ENCODE measurements at regions not wholly inside any gene's neighbourhood (a gene's known extent, or its start where the extent isn't known, plus 50 kb on each side); places are given as distances from the start of the nearest gene placed in this dataset.

DNA sequence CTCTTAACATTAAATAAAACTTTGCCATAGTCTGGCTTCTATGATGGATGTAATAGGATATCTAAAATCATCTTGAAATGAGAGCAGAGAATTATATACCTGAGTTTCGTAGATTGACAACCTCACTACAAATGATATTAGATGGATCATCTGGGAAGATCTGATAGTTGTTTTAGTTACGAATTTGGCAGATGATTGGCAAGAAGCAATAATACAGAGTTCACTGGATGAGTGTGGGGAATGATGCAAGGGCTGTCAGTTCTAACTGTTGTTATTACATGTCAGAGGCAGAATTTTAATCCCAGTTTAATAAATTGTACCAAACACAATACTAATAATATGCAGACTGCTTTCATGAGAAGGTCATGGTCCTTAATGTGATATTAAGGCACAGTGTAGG lies 585.2 kb downstream of the TRAM1L1 start:
- no peaks in the 10 kb centered on the region for H3K27me3 ChIP-seq (replicated peaks in 2 of 5; ENCODE audit: control insufficient read depth in 4 of 5, insufficient read depth in 5 of 5, low read length in 4 of 5)
- WGBS (ENCODE audit: insufficient coverage) = 100% methylated on average over 2 of the region's 2 CpGs
- H3K36me3 ChIP-seq (ENCODE audit: control insufficient read depth in 4 of 4, insufficient read depth in 4 of 4, low read length in 3 of 4) = no peaks in the 10 kb centered on the region
- ChIA-PET POLR2A (no interaction called here), CTCF (no interaction called here)
- no peak overlapping the region for H3K4me3 ChIP-seq (ENCODE audit: control insufficient read depth in 1 of 7, extremely low read depth in 1 of 7, insufficient read depth in 4 of 7, low read depth in 2 of 7, low read length in 6 of 7)
- no peaks in the 10 kb centered on the region for H3K4me1 ChIP-seq (ENCODE audit: control extremely low read depth in 1 of 4, control insufficient read depth in 4 of 4, insufficient read depth in 4 of 4, low read length in 3 of 4)
- H3K9me3 ChIP-seq (ENCODE audit: control extremely low read depth in 1 of 5, control insufficient read depth in 4 of 5, insufficient read depth in 2 of 5, low read depth in 1 of 5, low read length in 4 of 5) = no peaks in the 10 kb centered on the region
- no peak for DNase-seq
- no peak overlapping the region for H3K27ac ChIP-seq (ENCODE audit: insufficient read depth in 1 of 2, low read depth in 1 of 2, low read length in 2 of 2, poor library complexity in 1 of 2, severe bottlenecking in 2 of 2)

DNA sequence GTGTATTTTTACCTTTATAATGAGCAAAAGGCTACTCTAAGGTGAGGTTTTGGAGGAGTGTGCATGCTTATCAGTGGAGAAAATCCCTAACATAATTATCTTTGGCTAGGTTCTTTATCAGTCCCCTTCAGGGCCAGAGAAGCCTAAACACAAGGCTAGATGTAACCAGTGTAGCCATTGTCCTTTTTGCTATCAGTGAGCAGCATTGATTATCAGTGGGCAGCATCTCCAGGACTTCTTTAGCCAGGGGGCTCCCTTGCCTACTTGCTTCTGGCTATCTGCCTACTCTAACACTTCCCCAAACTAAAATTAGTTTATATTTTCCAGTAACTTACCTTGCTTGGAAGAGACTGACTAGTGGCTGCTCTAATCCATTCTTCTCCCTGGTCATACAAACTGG lies 595.6 kb downstream of the TRAM1L1 start:
- no peak overlapping the region for H3K27ac ChIP-seq (ENCODE audit: insufficient read depth in 1 of 2, low read depth in 1 of 2, low read length in 2 of 2, poor library complexity in 1 of 2, severe bottlenecking in 2 of 2)
- no peak for DNase-seq
- H3K36me3 ChIP-seq (ENCODE audit: control insufficient read depth in 4 of 4, insufficient read depth in 4 of 4, low read length in 3 of 4) = no peaks in the 10 kb centered on the region
- no peaks in the 10 kb centered on the region for H3K9me3 ChIP-seq (ENCODE audit: control extremely low read depth in 1 of 5, control insufficient read depth in 4 of 5, insufficient read depth in 2 of 5, low read depth in 1 of 5, low read length in 4 of 5)
- CTCF ChIA-PET = no interaction called here
- POLR2A ChIA-PET = no interaction called here
- no peaks in the 10 kb centered on the region for H3K27me3 ChIP-seq (replicated peaks in 2 of 5; ENCODE audit: control insufficient read depth in 4 of 5, insufficient read depth in 5 of 5, low read length in 4 of 5)
- no peaks in the 10 kb centered on the region for H3K4me1 ChIP-seq (ENCODE audit: control extremely low read depth in 1 of 4, control insufficient read depth in 4 of 4, insufficient read depth in 4 of 4, low read length in 3 of 4)
- no peak overlapping the region for H3K4me3 ChIP-seq (ENCODE audit: control insufficient read depth in 1 of 7, extremely low read depth in 1 of 7, insufficient read depth in 4 of 7, low read depth in 2 of 7, low read length in 6 of 7)

- Histone ChIP-seq H3K27ac (ENCODE audit: insufficient read depth in 1 of 2, low read depth in 1 of 2, low read length in 2 of 2, poor library complexity in 1 of 2, severe bottlenecking in 2 of 2) (no peak overlapping the region), H3K4me3 (ENCODE audit: control insufficient read depth in 1 of 7, extremely low read depth in 1 of 7, insufficient read depth in 4 of 7, low read depth in 2 of 7, low read length in 6 of 7) (no peak overlapping the region), H3K27me3 (replicated peaks in 2 of 5; ENCODE audit: control insufficient read depth in 4 of 5, insufficient read depth in 5 of 5, low read length in 4 of 5) (no peaks in the 10 kb centered on the region), H3K4me1 (ENCODE audit: control extremely low read depth in 1 of 4, control insufficient read depth in 4 of 4, insufficient read depth in 4 of 4, low read length in 3 of 4) (no peaks in the 10 kb centered on the region), H3K36me3 (ENCODE audit: control insufficient read depth in 4 of 4, insufficient read depth in 4 of 4, low read length in 3 of 4) (no peaks in the 10 kb centered on the region), H3K9me3 (ENCODE audit: control extremely low read depth in 1 of 5, control insufficient read depth in 4 of 5, insufficient read depth in 2 of 5, low read depth in 1 of 5, low read length in 4 of 5) (no peaks in the 10 kb centered on the region)
- POLR2A ChIA-PET = no interaction called here
- no peak for DNase-seq
- no CpG with 5 or more reads among the region's 2 CpGs for WGBS (ENCODE audit: insufficient coverage)
- CTCF ChIA-PET = no interaction called here
These were observed 599.0 kb downstream of the TRAM1L1 start for GRCh38 chr4:116486401-116486800.

GRCh38 chr4:116480546-116480945 lies 604.8 kb downstream of the TRAM1L1 start:
- no peak for DNase-seq
- CTCF ChIA-PET = no interaction called here

DNA sequence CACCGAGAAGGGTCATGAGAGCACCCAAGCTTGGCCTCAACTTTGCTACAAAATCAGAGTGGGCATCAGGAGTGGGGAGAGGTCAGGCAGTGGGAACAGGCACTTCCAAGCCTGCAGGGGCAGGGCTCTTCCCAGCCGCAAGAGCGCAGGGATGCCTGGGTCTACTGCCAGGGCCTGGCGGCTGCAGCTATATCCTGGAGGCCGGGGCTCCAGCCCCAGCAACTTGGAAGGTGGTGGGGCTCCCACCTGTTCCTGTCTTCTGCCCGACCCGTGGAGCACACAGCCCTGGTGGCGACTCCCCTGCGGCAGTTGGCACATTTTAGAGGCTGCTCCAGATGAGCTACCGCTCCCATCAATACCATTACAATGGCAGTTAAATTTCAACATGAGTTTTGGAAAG lies 607.0 kb downstream of the TRAM1L1 start:
- no peaks in the 10 kb centered on the region for H3K36me3 ChIP-seq (ENCODE audit: control insufficient read depth in 4 of 4, insufficient read depth in 4 of 4, low read length in 3 of 4)
- CTCF ChIA-PET = no interaction called here
- POLR2A ChIA-PET = no interaction called here
- H3K4me1 ChIP-seq (ENCODE audit: control extremely low read depth in 1 of 4, control insufficient read depth in 4 of 4, insufficient read depth in 4 of 4, low read length in 3 of 4) = no peaks in the 10 kb centered on the region
- 99% methylated on average over 9 of the region's 10 CpGs for WGBS (ENCODE audit: insufficient coverage)
- no peak overlapping the region for H3K27ac ChIP-seq (ENCODE audit: insufficient read depth in 1 of 2, low read depth in 1 of 2, low read length in 2 of 2, poor library complexity in 1 of 2, severe bottlenecking in 2 of 2)
- peaks cover 0 to 10% (median 7%) of the 10 kb centered on the region in 5 experiments for H3K9me3 ChIP-seq (ENCODE audit: control extremely low read depth in 1 of 5, control insufficient read depth in 4 of 5, insufficient read depth in 2 of 5, low read depth in 1 of 5, low read length in 4 of 5)
- no peak overlapping the region for H3K4me3 ChIP-seq (ENCODE audit: control insufficient read depth in 1 of 7, extremely low read depth in 1 of 7, insufficient read depth in 4 of 7, low read depth in 2 of 7, low read length in 6 of 7)
- no peak for DNase-seq
- H3K27me3 ChIP-seq (replicated peaks in 2 of 5; ENCODE audit: control insufficient read depth in 4 of 5, insufficient read depth in 5 of 5, low read length in 4 of 5) = no peaks in the 10 kb centered on the region

More at GRCh38 chr4:116480546-116480945, 604.8 kb downstream of the TRAM1L1 start:
- Histone ChIP-seq H3K36me3 (ENCODE audit: control insufficient read depth in 4 of 4, insufficient read depth in 4 of 4, low read length in 3 of 4) (no peaks in the 10 kb centered on the region), H3K27me3 (replicated peaks in 2 of 5; ENCODE audit: control insufficient read depth in 4 of 5, insufficient read depth in 5 of 5, low read length in 4 of 5) (no peaks in the 10 kb centered on the region), H3K27ac (ENCODE audit: insufficient read depth in 1 of 2, low read depth in 1 of 2, low read length in 2 of 2, poor library complexity in 1 of 2, severe bottlenecking in 2 of 2) (no peak overlapping the region), H3K4me1 (ENCODE audit: control extremely low read depth in 1 of 4, control insufficient read depth in 4 of 4, insufficient read depth in 4 of 4, low read length in 3 of 4) (no peaks in the 10 kb centered on the region), H3K9me3 (ENCODE audit: control extremely low read depth in 1 of 5, control insufficient read depth in 4 of 5, insufficient read depth in 2 of 5, low read depth in 1 of 5, low read length in 4 of 5) (peaks cover 0 to 10% (median 7%) of the 10 kb centered on the region in 5 experiments), H3K4me3 (ENCODE audit: control insufficient read depth in 1 of 7, extremely low read depth in 1 of 7, insufficient read depth in 4 of 7, low read depth in 2 of 7, low read length in 6 of 7) (no peak overlapping the region)
- POLR2A ChIA-PET = no interaction called here
- 100% methylated on average over 1 of the region's 3 CpGs for WGBS (ENCODE audit: insufficient coverage)

DNA sequence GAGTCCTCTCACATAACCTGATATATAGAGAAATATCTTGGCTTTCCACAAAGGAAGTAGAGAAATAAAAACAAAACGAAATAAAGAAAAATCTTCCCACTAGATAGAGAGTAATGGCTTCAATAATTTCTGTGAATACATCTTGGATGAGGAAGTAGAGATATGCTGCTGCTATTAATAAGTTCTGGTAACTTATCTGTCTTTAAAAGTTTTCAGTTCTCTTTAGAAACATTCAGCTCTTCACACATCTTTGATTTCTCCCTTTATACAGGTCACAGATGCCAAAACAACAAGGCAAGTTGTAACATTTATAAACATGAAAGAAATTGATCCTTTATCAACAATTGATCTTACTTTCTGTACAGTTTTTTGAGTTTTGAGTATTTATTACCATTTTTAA lies 615.8 kb downstream of the TRAM1L1 start:
- Histone ChIP-seq H3K4me3 (ENCODE audit: control insufficient read depth in 1 of 7, extremely low read depth in 1 of 7, insufficient read depth in 4 of 7, low read depth in 2 of 7, low read length in 6 of 7) (no peak overlapping the region), H3K9me3 (ENCODE audit: control extremely low read depth in 1 of 5, control insufficient read depth in 4 of 5, insufficient read depth in 2 of 5, low read depth in 1 of 5, low read length in 4 of 5) (no peaks in the 10 kb centered on the region), H3K27ac (ENCODE audit: insufficient read depth in 1 of 2, low read depth in 1 of 2, low read length in 2 of 2, poor library complexity in 1 of 2, severe bottlenecking in 2 of 2) (no peak overlapping the region), H3K36me3 (ENCODE audit: control insufficient read depth in 4 of 4, insufficient read depth in 4 of 4, low read length in 3 of 4) (no peaks in the 10 kb centered on the region), H3K4me1 (ENCODE audit: control extremely low read depth in 1 of 4, control insufficient read depth in 4 of 4, insufficient read depth in 4 of 4, low read length in 3 of 4) (no peaks in the 10 kb centered on the region), H3K27me3 (replicated peaks in 2 of 5; ENCODE audit: control insufficient read depth in 4 of 5, insufficient read depth in 5 of 5, low read length in 4 of 5) (no peaks in the 10 kb centered on the region)
- no peak for DNase-seq
- WGBS (ENCODE audit: insufficient coverage) = no CpG with 5 or more reads among the region's 1 CpG
- ChIA-PET CTCF (no interaction called here), POLR2A (no interaction called here)

- Histone ChIP-seq H3K9me3 (ENCODE audit: control extremely low read depth in 1 of 5, control insufficient read depth in 4 of 5, insufficient read depth in 2 of 5, low read depth in 1 of 5, low read length in 4 of 5) (peaks cover 0 to 4% (median 0%) of the 10 kb centered on the region in 5 experiments), H3K27me3 (replicated peaks in 2 of 5; ENCODE audit: control insufficient read depth in 4 of 5, insufficient read depth in 5 of 5, low read length in 4 of 5) (no peaks in the 10 kb centered on the region), H3K4me1 (ENCODE audit: control extremely low read depth in 1 of 4, control insufficient read depth in 4 of 4, insufficient read depth in 4 of 4, low read length in 3 of 4) (no peaks in the 10 kb centered on the region), H3K4me3 (ENCODE audit: control insufficient read depth in 1 of 7, extremely low read depth in 1 of 7, insufficient read depth in 4 of 7, low read depth in 2 of 7, low read length in 6 of 7) (no peak overlapping the region), H3K36me3 (ENCODE audit: control insufficient read depth in 4 of 4, insufficient read depth in 4 of 4, low read length in 3 of 4) (no peaks in the 10 kb centered on the region), H3K27ac (ENCODE audit: insufficient read depth in 1 of 2, low read depth in 1 of 2, low read length in 2 of 2, poor library complexity in 1 of 2, severe bottlenecking in 2 of 2) (no peak overlapping the region)
- ChIA-PET POLR2A (no interaction called here), CTCF (no interaction called here)
- no peak for DNase-seq
- WGBS (ENCODE audit: insufficient coverage) = 97% methylated on average over 19 of the region's 19 CpGs
These were observed 632.2 kb downstream of the TRAM1L1 start for GRCh38 chr4:116453127-116453526.

DNA sequence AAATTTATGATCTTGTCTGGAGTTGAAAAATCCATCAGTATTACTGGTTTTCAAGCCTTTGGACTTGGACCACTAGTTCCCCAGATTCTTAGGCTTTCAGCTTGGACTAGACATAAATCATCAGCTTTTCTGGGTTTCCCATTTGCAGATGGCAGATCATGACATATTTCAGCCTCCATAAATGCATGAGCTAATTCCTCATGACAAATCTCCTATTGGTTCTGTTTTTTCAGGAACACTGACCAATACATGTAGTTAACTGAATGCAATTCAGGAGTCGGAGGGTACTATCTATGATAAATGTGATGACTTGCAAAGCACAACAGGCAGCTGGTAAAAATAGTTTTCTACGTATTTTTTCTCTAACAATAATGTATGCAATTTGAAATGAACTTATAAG lies 635.6 kb downstream of the TRAM1L1 start:
- H3K36me3 ChIP-seq (ENCODE audit: control insufficient read depth in 4 of 4, insufficient read depth in 4 of 4, low read length in 3 of 4) = no peaks in the 10 kb centered on the region
- no CpG with 5 or more reads among the region's 2 CpGs for WGBS (ENCODE audit: insufficient coverage)
- ChIA-PET CTCF (no interaction called here), POLR2A (no interaction called here)
- no peak overlapping the region for H3K4me3 ChIP-seq (ENCODE audit: control insufficient read depth in 1 of 7, extremely low read depth in 1 of 7, insufficient read depth in 4 of 7, low read depth in 2 of 7, low read length in 6 of 7)
- peaks cover 0 to 4% (median 0%) of the 10 kb centered on the region in 5 experiments for H3K9me3 ChIP-seq (ENCODE audit: control extremely low read depth in 1 of 5, control insufficient read depth in 4 of 5, insufficient read depth in 2 of 5, low read depth in 1 of 5, low read length in 4 of 5)
- H3K4me1 ChIP-seq (ENCODE audit: control extremely low read depth in 1 of 4, control insufficient read depth in 4 of 4, insufficient read depth in 4 of 4, low read length in 3 of 4) = no peaks in the 10 kb centered on the region
- H3K27me3 ChIP-seq (replicated peaks in 2 of 5; ENCODE audit: control insufficient read depth in 4 of 5, insufficient read depth in 5 of 5, low read length in 4 of 5) = no peaks in the 10 kb centered on the region
- no peak overlapping the region for H3K27ac ChIP-seq (ENCODE audit: insufficient read depth in 1 of 2, low read depth in 1 of 2, low read length in 2 of 2, poor library complexity in 1 of 2, severe bottlenecking in 2 of 2)
- no peak for DNase-seq

Data from common myeloid progenitor, CD34-positive (primary cell).